Mucosa of gallbladder (tissue), 1 donor: ENCODE measurements at regions not wholly inside any gene's neighbourhood (a gene's known extent, or its start where the extent isn't known, plus 50 kb on each side); places are given as distances from the start of the nearest gene placed in this dataset.

Experiments
- DNase-seq: peaks from one replicate; pipeline ENCODE4 v3.0.0-alpha.2; 2020; ENCODE audit warnings: low spot score
- donor health status: DM: no; HTN: no; CAD: no.

GRCh38 chr10:78713659-78714058, 355.1 kb upstream of the ZMIZ1 start:
- DNase-seq, result no peak

DNA sequence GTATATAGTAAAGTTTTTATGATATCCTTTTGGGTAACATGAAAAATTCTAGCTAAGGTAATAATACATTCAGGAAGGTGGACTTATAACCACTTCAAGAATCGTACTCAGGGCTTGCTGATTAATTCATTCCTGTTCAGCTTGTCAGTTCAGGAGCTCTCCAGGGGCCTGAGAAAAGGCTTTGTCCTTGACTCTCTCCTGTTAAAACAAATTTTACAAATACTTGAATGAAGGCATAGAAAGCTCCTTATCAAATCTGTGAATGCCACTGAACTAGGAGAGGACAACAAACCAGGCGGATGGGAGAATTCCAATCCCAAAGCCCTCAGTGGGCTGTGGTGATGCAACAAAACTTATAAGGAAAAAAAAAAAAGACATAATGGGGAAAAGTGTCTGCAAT, 354.5 kb upstream of the ZMIZ1 start:
- no peak for DNase-seq

- no peak for DNase-seq
These were observed 353.3 kb upstream of the ZMIZ1 start for GRCh38 chr10:78715435-78715834.

DNA sequence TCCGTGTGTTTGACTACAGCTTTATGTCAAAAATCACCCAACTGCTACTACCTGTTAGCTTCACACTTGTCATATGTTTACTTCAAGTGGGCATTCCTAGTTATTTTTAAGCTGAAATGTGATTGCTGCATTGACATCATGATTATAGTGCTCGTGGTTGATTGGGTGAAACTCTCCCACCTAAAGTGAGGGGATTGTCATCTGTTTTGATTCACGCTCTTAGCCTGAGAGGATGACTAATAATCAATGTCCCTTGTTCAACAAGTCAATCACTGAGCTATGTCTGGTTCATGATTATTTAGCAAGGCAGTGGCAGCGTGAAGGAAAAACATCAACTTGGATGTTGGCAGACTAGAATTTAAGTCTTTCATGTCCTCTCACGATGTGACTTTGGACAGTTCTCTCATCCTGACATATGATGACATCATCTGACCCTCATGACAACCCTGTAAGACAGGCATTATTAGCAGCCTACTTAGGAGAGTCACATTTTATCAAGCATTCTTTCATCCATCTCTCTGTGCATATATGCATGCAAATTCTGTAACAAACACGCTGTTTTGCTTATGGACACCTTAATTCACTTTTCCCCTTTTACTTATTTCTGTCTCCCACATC, 352.6 kb upstream of the ZMIZ1 start:
- DNase-seq, result no peak

DNA sequence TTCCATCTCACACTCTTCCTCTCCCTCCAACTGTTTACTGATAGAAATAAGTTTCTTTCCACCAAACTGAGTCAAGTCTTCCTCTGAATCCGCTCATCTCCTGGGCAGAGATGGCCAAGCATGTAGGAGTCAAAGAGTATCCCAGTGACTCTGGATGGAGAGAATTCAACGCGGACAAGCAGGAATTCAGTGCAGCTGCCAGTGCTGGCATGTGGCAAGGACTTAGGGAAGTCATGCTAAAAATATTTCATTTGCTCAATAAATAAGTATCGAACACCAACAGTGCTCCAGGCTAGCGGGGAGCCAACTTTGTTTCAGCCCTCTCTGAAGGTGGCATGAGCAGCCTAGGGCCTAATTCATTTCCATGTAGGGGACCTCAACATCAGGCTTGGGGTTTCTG, 351.6 kb upstream of the ZMIZ1 start:
- no peak for DNase-seq

- DNase-seq, result no peak
These were observed 350.7 kb upstream of the ZMIZ1 start for GRCh38 chr10:78718032-78718572.

GRCh38 chr10:78719276-78719675, 349.5 kb upstream of the ZMIZ1 start:
- no peak for DNase-seq

DNA sequence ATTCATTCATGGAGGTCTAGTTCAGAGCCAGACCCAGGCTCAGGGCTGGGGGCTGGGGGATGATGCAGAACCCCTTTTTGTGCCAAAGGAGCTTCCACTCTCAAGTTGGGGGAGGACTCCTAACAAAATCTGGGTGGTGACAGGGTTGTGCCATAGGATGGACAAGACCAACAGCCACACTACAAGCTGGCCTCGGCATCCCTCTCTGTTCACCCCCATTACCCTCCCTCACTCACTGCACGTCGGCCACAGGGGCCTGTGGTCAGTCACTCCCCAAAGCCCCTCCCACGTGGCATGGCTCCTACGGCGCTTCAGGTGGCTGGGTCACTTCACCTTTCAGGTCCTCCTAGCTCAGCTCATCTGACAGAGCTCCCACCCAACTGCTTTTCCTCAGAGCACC, 348.7 kb upstream of the ZMIZ1 start:
- no peak for DNase-seq

DNA sequence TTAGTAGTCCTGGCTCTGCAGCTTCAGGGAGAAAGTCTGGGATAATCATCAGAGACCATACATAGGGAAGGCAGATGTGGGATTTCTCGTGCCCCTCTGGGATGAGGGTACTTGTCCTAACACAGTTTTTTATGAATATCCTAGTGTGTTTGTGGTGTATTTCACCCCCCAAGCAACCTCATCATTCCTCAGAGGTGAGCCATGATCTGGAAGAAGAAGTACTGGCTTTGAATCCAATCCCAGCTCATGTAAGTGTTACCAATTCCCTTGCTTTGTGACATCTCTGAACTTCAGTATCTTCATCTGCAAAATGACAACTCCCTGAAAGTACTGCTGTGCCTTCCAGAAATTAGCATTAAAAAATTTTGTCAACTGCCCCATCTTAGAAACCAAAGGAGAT, 347.5 kb upstream of the ZMIZ1 start:
- no peak for DNase-seq

DNA sequence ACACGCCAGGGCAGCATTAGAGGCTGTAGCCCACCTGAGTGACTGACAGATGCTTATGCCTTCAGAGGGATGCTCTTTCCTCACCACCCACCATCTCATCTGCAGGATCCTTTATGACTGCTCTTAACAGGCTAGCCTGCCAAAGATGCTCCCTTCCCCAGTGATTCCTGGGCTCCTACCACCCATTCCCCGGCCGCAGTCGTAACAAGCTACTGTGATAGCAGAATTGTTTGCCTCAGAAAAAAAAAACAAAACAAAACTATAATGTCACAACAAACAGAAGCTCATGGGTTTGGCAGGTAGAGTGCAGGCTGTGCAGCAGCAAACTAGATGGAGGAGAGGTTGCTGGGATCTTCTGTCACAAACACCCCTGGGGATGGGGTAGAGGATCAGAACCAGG, 343.9 kb upstream of the ZMIZ1 start:
- no peak for DNase-seq

GRCh38 chr10:78726171-78726570, 342.6 kb upstream of the ZMIZ1 start:
- no peak for DNase-seq

DNA sequence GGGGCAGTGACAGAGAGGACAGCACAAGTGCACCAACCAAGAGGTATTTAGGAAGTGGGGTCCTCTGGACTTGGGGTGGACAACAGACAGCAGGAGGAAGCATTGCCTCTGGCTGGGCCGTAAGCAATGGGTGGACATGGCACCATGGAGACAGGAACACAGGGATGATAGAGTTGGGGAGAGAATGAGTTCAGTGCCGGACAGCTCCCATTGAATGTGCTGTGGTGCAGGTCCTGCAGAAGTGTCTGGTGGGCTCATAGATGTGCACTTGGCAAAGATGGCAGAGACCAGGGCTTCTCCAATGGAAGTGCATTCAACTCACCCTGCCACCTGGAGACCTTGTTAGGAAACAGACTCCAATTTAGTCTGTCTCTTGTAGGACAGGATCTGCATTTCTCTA, 341.5 kb upstream of the ZMIZ1 start:
- no peak for DNase-seq

DNA sequence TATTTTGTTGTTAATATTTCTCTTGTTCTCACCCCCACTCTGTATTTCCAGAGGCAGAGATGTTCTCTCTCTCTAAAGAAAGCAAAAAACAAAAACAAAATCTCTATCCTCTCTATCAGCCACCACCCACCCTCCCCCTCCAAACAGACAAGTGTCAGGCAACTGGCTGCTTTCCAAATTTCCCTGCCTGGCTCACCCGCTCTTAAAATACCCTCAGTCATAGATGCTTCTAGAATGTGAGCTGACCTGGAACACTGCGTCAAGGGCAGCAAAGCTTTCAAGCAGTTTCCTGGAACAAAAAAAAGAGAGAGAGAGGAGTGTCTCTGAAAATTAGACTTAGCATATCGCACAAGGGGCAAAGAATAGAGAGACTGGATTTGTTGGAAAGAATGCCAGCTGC, 341.0 kb upstream of the ZMIZ1 start:
- DNase-seq, result no peak

GRCh38 chr10:78728176-78728575, 340.6 kb upstream of the ZMIZ1 start:
- DNase-seq, result no peak

DNA sequence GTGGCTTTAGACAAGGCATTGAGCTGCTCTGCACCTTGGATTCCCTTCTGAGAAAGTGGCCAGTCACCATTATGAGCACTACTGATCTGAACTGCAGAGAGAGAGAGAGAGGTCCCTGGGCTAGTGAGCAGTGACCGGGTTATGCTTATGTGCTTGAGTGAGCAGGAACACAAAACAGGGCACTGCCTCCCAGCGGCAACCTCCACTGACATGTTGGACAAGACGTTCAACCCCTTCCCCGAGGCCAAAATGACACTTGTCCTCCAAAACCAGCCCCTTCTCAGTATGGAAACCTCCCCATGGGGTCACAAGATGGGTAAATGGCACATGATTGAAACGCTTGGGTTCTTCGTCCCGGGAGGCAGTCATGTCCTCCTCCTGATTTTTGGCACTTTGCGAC, 339.4 kb upstream of the ZMIZ1 start:
- no peak for DNase-seq

- DNase-seq, result no peak
These were observed 339.0 kb upstream of the ZMIZ1 start for GRCh38 chr10:78729800-78730199.

GRCh38 chr10:78730754-78731153, 338.0 kb upstream of the ZMIZ1 start:
- DNase-seq, result no peak

GRCh38 chr10:78731675-78732074, 337.1 kb upstream of the ZMIZ1 start:
- DNase-seq, result no peak

- DNase-seq, result no peak
These were observed 336.4 kb upstream of the ZMIZ1 start for GRCh38 chr10:78732381-78732780.

GRCh38 chr10:78736926-78737630, 331.7 kb upstream of the ZMIZ1 start:
- no peak for DNase-seq

- DNase-seq, result no peak
These were observed 330.6 kb upstream of the ZMIZ1 start for GRCh38 chr10:78737883-78738856.

- DNase-seq, result no peak
These were observed 329.9 kb upstream of the ZMIZ1 start for GRCh38 chr10:78738861-78739260.
